HG02642 (cell line): ENCODE measurements at regions not wholly inside any gene's neighbourhood (a gene's known extent, or its start where the extent isn't known, plus 50 kb on each side); places are given as distances from the start of the nearest gene placed in this dataset.

Source experiments
- ATAC-seq: cut with Tn5 transposase; IDR thresholded peaks from one replicate; pipeline ENCODE4 v1.9.1; 2021; ENCODE audit warnings: mild to moderate bottlenecking; ENCODE audit not compliant: unreplicated experiment, poor library complexity

DNA sequence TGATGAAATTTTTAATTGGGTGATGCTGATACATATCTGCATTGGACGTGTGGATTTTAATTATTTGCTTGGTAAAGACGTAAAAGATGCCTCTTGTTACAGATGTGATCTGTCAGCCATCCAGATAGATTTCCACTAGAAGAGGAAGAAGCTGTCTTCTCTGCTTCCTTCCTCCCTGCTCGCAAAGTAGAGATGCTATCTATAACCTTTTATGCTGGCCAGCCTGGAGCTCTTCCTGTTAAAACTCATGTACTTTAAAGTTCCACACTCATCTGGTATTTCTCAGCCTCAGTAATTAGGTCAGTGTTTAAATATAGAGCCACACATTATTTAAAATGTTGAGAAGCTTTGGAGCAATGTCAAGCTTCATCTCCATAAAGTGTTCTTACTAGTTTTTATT is 51.2 kb upstream of the TMEM229A start:
- ATAC-seq = no peak
